ENCODE measurements at regions not wholly inside any gene's neighbourhood (a gene's known extent, or its start where the extent isn't known, plus 50 kb on each side); places are given as distances from the start of the nearest gene placed in this dataset.
A peak's percentile ranks its signal among the peaks of the same experiment; 100 is the strongest.

- TF ChIP-seq ZNF639 (CRISPR knock-in tag; conservative IDR thresholded peaks at IDR 0.05 in 1 of 2, IDR thresholded peaks at IDR 0.05 in 1 of 2), result peak in 1 of 2 experiments; percentile 80; a peak in 2 of 4 replicates
- TF ChIP-seq FOXP1 (CRISPR knock-in tag; IDR thresholded peaks at IDR 0.05), result no peak
- no peak for TF ChIP-seq POLR2H (tag; IDR thresholded peaks at IDR 0.05; ENCODE audit: low read depth)
- no peak for TF ChIP-seq AFF4 (CRISPR knock-in tag; IDR thresholded peaks at IDR 0.05)
- TF ChIP-seq TAF9B (IDR thresholded peaks at IDR 0.05; ENCODE audit: partially characterized antibody), result no peak
- TF ChIP-seq PHTF2 (CRISPR knock-in tag; IDR thresholded peaks at IDR 0.05), result no peak
- TF ChIP-seq ILF3 (IDR thresholded peaks at IDR 0.05; ENCODE audit: borderline replicate concordance), result no peak
- peak; percentile 99 for TF ChIP-seq HES1 (IDR thresholded peaks at IDR 0.05; ENCODE audit: low read depth)
- no peak for TF ChIP-seq UBTF (IDR thresholded peaks at IDR 0.05; ENCODE audit: borderline replicate concordance in 1 of 2, low read depth in 2 of 2, low read length in 2 of 2)
- no peak for TF ChIP-seq ARID3B (CRISPR knock-in tag; IDR thresholded peaks at IDR 0.05; ENCODE audit: borderline replicate concordance)
- no peak for TF ChIP-seq THRAP3 (IDR thresholded peaks at IDR 0.05; ENCODE audit: borderline replicate concordance)
- TF ChIP-seq, protein P1, sequence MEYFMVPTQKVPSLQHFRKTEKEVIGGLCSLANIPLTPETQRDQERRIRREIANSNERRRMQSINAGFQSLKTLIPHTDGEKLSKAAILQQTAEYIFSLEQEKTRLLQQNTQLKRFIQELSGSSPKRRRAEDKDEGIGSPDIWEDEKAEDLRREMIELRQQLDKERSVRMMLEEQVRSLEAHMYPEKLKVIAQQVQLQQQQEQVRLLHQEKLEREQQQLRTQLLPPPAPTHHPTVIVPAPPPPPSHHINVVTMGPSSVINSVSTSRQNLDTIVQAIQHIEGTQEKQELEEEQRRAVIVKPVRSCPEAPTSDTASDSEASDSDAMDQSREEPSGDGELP (CRISPR knock-in tag; IDR thresholded peaks at IDR 0.05; ENCODE audit: borderline replicate concordance), result peak; percentile 96
- TF ChIP-seq TBL1XR1 (IDR thresholded peaks at IDR 0.05; ENCODE audit: low read length in 2 of 2), result peak in 1 of 2 experiments; percentile 97; a peak in 2 of 4 replicates
- no peak for TF ChIP-seq SRF (CRISPR knock-in tag; IDR thresholded peaks at IDR 0.05)
- peak; percentile 88 for TF ChIP-seq PML (IDR thresholded peaks at IDR 0.05; ENCODE audit: low read length)
These were observed 66.7 kb downstream of the VEGFA start (continued) for GRCh38 chr6:43836507-43837240.

Data from K562 (cell line).